GM06990 (cell line): ENCODE measurements at regions not wholly inside any gene's neighbourhood (a gene's known extent, or its start where the extent isn't known, plus 50 kb on each side); places are given as distances from the start of the nearest gene placed in this dataset.

Source experiments
- DNase-seq: peaks from one replicate; pipeline ENCODE4 v3.0.0-alpha.2; 2011; ENCODE audit not compliant: insufficient read length; ENCODE audit errors: extremely low read depth
- H3K27me3 ChIP-seq: replicated peaks from 2 replicates; pipeline ENCODE4 v1.6.0; 2011; ENCODE audit warnings: low read length; ENCODE audit not compliant: control insufficient read depth, insufficient read depth
- H3K36me3 ChIP-seq: 2 replicates; pipeline ENCODE4 v1.5.1; 2011; ENCODE audit warnings: low read length; ENCODE audit not compliant: control insufficient read depth, insufficient read depth
- H3K4me3 ChIP-seq: replicated peaks from 2 replicates; pipeline ENCODE4 v1.5.1; 2011; ENCODE audit warnings: low read depth, mild to moderate bottlenecking, control low read depth, low read length
- CTCF ChIP-seq: IDR thresholded peaks from 2 replicates; pipeline ENCODE4 v1.5.1; 2011; ENCODE audit warnings: low read length, control low read depth, mild to moderate bottlenecking, inconsistent platforms; ENCODE audit not compliant: insufficient read depth, poor library complexity, severe bottlenecking

GRCh38 chr22:19645391-19645790 is 68.9 kb upstream of the SEPTIN5 start:
- no peak for DNase-seq
- TF ChIP-seq CTCF: no peak

GRCh38 chr22:19645905-19646304 is 68.4 kb upstream of the SEPTIN5 start:
- DNase-seq: no peak
- H3K4me3 ChIP-seq: no peak overlapping the region
- TF ChIP-seq CTCF: no peak
- peaks cover 1% of the 10 kb centered on the region; the same call in 1 of the 2 replicates for H3K27me3 ChIP-seq
- H3K36me3 ChIP-seq: no peaks in the 10 kb centered on the region

More at GRCh38 chr22:19645391-19645790, 68.9 kb upstream of the SEPTIN5 start:
- H3K4me3 ChIP-seq: no peak overlapping the region
- H3K36me3 ChIP-seq: no peaks in the 10 kb centered on the region
- peaks cover 4% of the 10 kb centered on the region for H3K27me3 ChIP-seq

- TF ChIP-seq CTCF: no peak
- Histone ChIP-seq H3K27me3 (peaks cover 1% of the 10 kb centered on the region; the same call in 1 of the 2 replicates), H3K4me3 (no peak overlapping the region), H3K36me3 (no peaks in the 10 kb centered on the region)
- no peak for DNase-seq
Measured at GRCh38 chr22:19646383-19646782, 67.9 kb upstream of the SEPTIN5 start.

- DNase-seq: no peak
- no peak for TF ChIP-seq CTCF
- H3K4me3 ChIP-seq: no peak overlapping the region
Measured at GRCh38 chr22:19648419-19648929, 65.8 kb upstream of the SEPTIN5 start.

GRCh38 chr22:19652316-19652715 is 62.0 kb upstream of the SEPTIN5 start:
- TF ChIP-seq CTCF: no peak
- Histone ChIP-seq H3K27me3 (no peaks in the 10 kb centered on the region), H3K4me3 (no peak overlapping the region), H3K36me3 (no peaks in the 10 kb centered on the region)
- DNase-seq: no peak

More at GRCh38 chr22:19648419-19648929, 65.8 kb upstream of the SEPTIN5 start:
- Histone ChIP-seq H3K36me3 (no peaks in the 10 kb centered on the region), H3K27me3 (peaks cover 1% of the 10 kb centered on the region; the same call in 1 of the 2 replicates)
